GM12864 (cell line): ENCODE measurements at regions not wholly inside any gene's neighbourhood (a gene's known extent, or its start where the extent isn't known, plus 50 kb on each side); places are given as distances from the start of the nearest gene placed in this dataset.
A peak's percentile ranks its signal among the peaks of the same experiment; 100 is the strongest.

Experiments
- DNase-seq: peaks from one replicate; pipeline ENCODE4 v3.0.0-alpha.2; 2011; ENCODE audit warnings: low read depth
- H3K4me3 ChIP-seq: 2 replicates; pipeline ENCODE4 v1.5.1; 2011; ENCODE audit warnings: mild to moderate bottlenecking, low read depth, low read length, control low read depth
- TF ChIP-seq, protein P1 (sequence below): IDR thresholded peaks from 2 replicates; pipeline ENCODE4 v1.5.1; 2011; ENCODE audit warnings: low read depth, mild to moderate bottlenecking, moderate library complexity, low read length, control low read depth, inconsistent platforms; ENCODE audit errors: missing control alignments

DNA sequence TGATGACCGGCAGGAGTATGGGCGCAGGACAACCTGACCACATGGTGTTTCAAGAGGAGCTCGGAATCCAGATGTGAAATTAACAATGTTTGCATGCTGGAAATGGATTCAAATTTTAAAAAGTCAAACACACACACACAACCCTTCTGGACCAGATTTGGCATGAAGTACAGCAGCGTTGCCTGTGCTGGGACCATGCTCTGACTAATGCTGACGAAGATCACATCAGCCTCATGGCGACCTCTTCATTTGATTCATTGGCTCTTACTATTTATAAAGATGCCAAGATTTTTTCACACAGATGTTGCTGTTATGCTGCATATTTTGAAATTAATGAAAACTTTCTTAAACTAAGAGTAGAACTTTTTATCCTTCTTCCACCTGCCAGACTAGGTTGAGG, 926.6 kb upstream of the TMEM132C start:
- DNase-seq, result no peak
- no peak overlapping the region for H3K4me3 ChIP-seq
- TF ChIP-seq, protein P1, sequence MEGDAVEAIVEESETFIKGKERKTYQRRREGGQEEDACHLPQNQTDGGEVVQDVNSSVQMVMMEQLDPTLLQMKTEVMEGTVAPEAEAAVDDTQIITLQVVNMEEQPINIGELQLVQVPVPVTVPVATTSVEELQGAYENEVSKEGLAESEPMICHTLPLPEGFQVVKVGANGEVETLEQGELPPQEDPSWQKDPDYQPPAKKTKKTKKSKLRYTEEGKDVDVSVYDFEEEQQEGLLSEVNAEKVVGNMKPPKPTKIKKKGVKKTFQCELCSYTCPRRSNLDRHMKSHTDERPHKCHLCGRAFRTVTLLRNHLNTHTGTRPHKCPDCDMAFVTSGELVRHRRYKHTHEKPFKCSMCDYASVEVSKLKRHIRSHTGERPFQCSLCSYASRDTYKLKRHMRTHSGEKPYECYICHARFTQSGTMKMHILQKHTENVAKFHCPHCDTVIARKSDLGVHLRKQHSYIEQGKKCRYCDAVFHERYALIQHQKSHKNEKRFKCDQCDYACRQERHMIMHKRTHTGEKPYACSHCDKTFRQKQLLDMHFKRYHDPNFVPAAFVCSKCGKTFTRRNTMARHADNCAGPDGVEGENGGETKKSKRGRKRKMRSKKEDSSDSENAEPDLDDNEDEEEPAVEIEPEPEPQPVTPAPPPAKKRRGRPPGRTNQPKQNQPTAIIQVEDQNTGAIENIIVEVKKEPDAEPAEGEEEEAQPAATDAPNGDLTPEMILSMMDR, result no peak

DNA sequence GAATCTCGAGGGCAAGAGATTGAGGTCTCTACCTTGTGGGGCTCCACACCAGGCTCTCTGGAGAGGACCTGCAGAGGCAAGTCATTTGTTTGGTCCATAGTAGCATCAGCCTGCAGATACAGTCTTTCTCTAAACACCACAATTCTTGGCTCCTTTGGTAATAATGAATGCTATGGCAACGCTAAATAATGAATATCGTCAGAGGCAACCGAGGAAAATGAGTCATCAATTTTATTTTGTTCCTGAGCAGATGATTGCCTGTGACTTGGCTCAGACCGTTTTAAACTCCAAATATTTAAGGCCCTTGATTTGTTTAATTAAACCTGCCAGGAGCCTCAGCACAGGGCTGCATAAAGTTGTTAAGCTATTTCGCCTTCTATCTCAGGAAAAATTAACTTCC, 924.1 kb upstream of the TMEM132C start:
- no peak overlapping the region for H3K4me3 ChIP-seq
- TF ChIP-seq, protein P1, result no peak
- DNase-seq, result no peak

GRCh38 chr12:127343940-127344339, 923.0 kb upstream of the TMEM132C start:
- no peak overlapping the region for H3K4me3 ChIP-seq
- DNase-seq, result no peak
- TF ChIP-seq, protein P1, result no peak

DNA sequence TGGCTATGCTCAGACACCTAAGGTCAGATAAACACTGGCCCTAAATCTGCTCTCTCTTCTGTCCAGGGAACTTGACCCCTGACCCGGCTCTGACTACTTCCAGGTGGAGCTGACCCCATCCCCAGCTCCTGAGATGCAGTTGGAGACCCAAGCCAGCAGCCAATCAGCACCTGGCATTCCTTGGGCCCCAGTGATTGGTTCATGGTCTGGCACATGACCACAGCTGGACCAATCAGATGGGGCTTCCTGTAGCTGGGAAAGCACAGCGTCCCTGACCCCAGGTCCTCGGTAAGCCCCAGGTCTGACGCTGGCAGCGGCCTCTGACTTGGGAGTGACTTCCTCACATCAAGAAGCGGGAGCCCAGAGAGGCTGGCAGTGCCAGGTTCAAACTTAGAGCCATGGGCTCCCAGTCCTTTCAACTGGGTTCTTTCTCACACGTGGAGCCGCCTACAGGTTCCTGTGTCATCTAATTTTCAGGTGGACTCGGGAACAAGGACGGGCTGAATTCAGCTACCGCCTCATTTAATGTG, 915.4 kb upstream of the TMEM132C start:
- TF ChIP-seq, protein P1, result no peak
- H3K4me3 ChIP-seq, result no peak overlapping the region
- no peak for DNase-seq

GRCh38 chr12:127355061-127355841, 911.7 kb upstream of the TMEM132C start:
- H3K4me3 ChIP-seq, result no peak overlapping the region
- DNase-seq, result no peak
- TF ChIP-seq, protein P1, result peak; percentile 22

DNA sequence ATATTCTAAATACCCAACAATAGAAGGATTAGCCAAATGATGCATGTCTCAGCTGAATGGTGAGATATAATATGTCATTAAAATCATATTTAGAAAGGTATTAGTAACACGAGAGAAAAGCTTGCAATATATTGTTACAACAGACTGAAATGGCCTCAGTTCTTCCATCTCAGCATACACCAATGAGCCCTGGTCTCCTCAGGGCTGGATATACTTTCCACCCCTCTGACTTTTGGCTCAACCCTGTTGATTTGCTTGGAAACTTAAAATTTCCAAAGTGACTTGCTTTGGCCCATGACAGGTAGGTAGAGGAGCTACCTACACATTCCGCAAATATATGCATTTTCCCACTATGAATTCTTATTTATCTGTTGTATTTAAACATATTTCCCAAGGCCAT, 908.1 kb upstream of the TMEM132C start:
- TF ChIP-seq, protein P1, result no peak
- no peak overlapping the region for H3K4me3 ChIP-seq
- DNase-seq, result no peak

DNA sequence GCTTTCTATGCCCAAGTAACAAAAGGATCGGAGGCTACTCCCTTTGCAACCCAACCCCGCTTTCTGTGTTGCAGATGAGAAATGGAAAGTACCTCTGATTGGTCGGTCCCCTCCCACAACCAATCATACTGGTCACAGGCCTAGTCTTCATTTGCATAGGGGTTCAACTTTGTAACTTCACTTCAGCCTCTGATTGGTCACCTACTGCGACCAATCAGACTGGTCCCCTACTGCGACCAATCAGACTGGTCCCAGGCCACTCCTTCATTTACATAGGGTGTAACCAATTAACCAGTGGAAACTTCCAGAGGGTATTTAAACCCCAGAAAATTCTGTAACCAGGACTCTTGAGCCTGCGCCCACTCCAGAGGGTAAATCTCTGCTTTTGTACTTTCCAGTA, 906.4 kb upstream of the TMEM132C start:
- DNase-seq, result no peak
- TF ChIP-seq, protein P1, result no peak
- no peak overlapping the region for H3K4me3 ChIP-seq
